Kidney epithelial cell (primary cell): ENCODE measurements at regions not wholly inside any gene's neighbourhood (a gene's known extent, or its start where the extent isn't known, plus 50 kb on each side); places are given as distances from the start of the nearest gene placed in this dataset.
"Not testable (repeated sequence)": the region's sequence is repeated elsewhere in the genome, so short reads cannot be mapped to it uniquely, and the experiment has no call there.

Experiments
- DNase-seq: peaks from one replicate; pipeline ENCODE4 v3.0.0-alpha.2; 2010; ENCODE audit warnings: low read depth
- H3K27me3 ChIP-seq: 2 replicates; pipeline ENCODE4 v1.6.0; 2011; ENCODE audit warnings: low read length; ENCODE audit not compliant: control insufficient read depth, insufficient read depth
- H3K36me3 ChIP-seq: 2 replicates; pipeline ENCODE4 v1.5.1; 2011; ENCODE audit warnings: low read length; ENCODE audit not compliant: control insufficient read depth, insufficient read depth
- H3K4me3 ChIP-seq: 2 replicates; pipeline ENCODE4 v1.5.1; 2011; ENCODE audit warnings: low read depth, mild to moderate bottlenecking, control low read depth, low read length
- TF ChIP-seq, protein P1 (sequence below): IDR thresholded peaks from 2 replicates; pipeline ENCODE4 v1.5.1; 2011; ENCODE audit warnings: mild to moderate bottlenecking, moderate library complexity, low read length, control low read depth, inconsistent platforms; ENCODE audit not compliant: insufficient read depth, poor library complexity, severe bottlenecking

DNA sequence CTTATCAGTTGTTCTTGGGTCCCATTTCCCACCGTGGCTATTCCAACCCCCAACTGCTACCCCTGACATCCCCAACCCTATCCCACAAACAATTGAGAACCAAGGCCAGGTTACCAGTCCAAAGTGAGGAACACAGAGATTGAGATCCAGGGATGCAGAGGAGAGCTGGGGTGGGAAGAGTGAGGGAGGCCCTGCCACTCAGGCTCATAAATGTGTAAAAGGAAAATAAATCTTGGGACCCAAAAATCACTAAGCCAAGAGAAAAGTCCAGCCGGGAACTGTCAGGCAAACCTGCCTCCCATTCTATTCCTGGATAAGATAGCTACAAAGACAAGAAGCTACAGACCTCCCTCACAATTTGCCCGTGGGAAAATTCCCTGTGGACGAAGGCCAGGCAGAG lies 101.1 kb upstream of the DLG1 start:
- TF ChIP-seq, protein P1, sequence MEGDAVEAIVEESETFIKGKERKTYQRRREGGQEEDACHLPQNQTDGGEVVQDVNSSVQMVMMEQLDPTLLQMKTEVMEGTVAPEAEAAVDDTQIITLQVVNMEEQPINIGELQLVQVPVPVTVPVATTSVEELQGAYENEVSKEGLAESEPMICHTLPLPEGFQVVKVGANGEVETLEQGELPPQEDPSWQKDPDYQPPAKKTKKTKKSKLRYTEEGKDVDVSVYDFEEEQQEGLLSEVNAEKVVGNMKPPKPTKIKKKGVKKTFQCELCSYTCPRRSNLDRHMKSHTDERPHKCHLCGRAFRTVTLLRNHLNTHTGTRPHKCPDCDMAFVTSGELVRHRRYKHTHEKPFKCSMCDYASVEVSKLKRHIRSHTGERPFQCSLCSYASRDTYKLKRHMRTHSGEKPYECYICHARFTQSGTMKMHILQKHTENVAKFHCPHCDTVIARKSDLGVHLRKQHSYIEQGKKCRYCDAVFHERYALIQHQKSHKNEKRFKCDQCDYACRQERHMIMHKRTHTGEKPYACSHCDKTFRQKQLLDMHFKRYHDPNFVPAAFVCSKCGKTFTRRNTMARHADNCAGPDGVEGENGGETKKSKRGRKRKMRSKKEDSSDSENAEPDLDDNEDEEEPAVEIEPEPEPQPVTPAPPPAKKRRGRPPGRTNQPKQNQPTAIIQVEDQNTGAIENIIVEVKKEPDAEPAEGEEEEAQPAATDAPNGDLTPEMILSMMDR: no peak
- no peaks in the 10 kb centered on the region for H3K36me3 ChIP-seq
- H3K27me3 ChIP-seq: no peaks in the 10 kb centered on the region
- no peak overlapping the region for H3K4me3 ChIP-seq
- no peak for DNase-seq

DNA sequence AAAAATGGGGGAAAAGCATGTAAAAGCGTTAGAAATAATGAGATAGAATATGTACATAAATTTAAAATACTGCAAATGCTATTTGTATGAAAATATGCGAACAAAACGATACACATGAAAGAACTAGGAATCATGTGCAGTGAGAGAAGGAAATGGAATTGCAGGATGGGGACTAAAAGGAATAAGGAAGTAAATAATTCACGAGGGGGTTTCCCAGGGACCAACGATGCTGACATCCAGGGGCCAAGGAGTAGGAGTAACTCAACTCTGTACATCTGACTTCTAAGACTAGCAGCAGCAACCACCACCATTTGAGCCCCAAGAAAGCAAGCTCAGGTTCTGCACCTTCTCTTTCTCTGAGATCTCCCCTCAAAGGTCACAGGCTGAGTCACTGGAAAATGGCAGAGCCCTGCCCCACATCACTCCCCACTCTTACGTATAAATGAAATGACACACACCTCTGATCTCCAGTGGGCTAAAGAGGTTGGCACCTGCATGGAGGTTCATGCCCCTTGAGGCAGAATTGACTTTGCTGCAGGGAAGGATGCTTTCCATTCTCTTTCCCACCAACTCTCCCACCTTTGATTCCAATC lies 100.0 kb upstream of the DLG1 start:
- Histone ChIP-seq H3K36me3 (no peaks in the 10 kb centered on the region), H3K4me3 (no peak overlapping the region), H3K27me3 (no peaks in the 10 kb centered on the region)
- no peak for DNase-seq
- TF ChIP-seq, protein P1: no peak

DNA sequence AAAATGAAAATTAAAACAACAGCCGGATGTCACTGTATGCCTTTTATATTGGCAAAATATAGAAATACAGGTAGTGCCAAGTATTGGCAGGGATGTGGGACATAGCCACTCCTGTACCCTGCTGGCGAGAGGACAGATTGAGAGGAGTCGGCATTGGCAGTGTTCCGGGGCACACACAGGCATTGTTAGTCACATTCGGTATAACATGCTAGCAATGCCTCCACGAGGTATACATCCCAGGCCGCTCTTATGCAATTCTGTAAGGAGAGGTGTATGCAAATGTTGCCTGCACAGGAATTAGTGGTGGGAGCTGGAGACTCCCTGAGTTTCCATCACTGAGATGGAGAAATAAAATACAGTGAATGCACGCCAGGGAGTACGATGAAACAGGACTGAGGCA lies 99.4 kb upstream of the DLG1 start:
- DNase-seq: no peak
- TF ChIP-seq, protein P1: no peak
- no peak overlapping the region for H3K4me3 ChIP-seq
- H3K36me3 ChIP-seq: no peaks in the 10 kb centered on the region
- no peaks in the 10 kb centered on the region for H3K27me3 ChIP-seq

DNA sequence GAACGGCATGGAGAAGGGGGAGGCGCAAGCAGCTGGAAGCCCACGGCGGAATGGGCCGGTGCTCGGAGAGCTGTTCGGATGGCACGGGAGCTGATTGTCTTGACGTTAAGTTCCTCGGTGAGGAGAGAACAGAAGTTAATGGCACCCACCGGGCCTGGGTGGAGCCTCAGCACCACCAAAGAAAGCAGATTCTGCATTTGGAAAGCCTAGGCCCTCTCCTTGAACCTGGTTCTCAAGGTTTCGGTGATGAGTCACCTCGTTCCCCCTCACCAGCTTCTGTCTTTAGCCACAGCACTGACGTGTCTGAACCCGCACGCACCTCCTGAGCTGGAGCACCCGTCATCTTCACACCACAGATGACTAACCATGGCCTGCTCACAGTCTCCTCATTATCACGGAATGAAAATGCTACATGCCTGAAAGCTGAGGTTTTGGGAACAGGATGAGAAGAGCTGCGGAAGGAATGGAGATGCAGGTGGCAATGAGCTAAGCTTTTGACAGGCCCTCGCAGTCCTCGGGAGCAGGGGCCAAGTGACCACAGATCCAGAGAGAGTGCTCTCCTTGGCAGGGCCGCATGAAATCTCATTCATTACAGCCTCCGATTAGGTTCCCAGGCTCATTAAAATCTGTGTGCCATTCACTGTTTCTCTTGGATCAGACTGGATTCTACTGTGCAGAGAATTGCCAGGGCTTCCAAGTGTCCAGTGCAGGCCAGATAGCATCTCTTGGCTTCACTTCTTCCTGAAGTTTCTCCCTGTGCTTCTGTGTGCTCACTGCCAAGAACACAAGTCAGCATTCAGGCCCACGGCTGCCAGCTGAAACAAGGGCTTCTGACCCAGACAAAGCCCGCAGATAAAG lies 96.3 kb upstream of the DLG1 start:
- TF ChIP-seq, protein P1: no peak
- no peak overlapping the region for H3K4me3 ChIP-seq
- H3K27me3 ChIP-seq: peaks cover 4% of the 10 kb centered on the region
- DNase-seq: peak; percentile 97
- H3K36me3 ChIP-seq: no peaks in the 10 kb centered on the region

DNA sequence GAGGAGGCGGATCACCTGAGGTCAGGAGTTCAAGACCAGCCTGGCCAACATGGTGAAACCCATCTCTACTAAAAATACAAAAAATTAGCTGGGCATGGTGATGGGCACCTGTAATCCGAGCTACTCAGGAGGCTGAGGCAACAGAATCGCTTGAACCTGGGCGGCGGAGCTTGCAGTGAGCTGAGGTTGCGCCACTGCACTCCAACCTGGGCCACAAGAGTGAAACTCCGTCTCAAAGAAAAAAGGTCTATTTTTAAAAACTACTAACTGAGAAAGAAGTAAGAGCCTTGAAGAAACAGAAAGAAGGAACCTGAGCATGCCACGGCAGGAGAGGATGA lies 95.7 kb upstream of the DLG1 start:
- not testable (repeated sequence) for H3K36me3 ChIP-seq, H3K4me3 ChIP-seq, DNase-seq, H3K27me3 ChIP-seq

DNA sequence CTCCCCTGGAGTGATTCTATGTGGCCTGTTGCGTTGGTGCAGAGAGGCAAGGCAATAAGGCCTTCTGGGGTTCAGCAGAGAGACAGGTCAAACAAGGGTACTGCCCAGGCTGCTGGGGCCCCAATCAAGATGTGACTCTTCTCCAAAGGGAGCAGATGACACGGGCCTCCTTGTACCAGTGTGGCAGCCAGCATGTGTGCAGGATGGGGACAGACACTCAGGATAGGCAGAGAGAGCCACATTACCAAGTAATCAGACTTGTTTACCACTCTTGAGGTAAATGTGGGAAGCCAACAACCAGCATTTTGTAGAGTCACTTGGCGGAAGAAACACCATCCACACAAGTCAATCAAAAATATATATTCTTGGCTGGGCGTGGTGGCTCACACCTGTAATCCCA lies 95.3 kb upstream of the DLG1 start:
- TF ChIP-seq, protein P1: no peak
- DNase-seq: no peak

More for the DNA sequence above, 95.3 kb upstream of the DLG1 start:
- Histone ChIP-seq H3K36me3 (no peaks in the 10 kb centered on the region), H3K4me3 (no peak overlapping the region), H3K27me3 (peaks cover 4% of the 10 kb centered on the region)
